HFF-Myc (cell line): ENCODE measurements at regions not wholly inside any gene's neighbourhood (a gene's known extent, or its start where the extent isn't known, plus 50 kb on each side); places are given as distances from the start of the nearest gene placed in this dataset.

Experiments
- DNase-seq: peaks from one replicate; pipeline ENCODE4 v3.0.0-alpha.2; 2011; ENCODE audit warnings: low read depth; ENCODE audit errors: extremely low read depth
- H3K4me3 ChIP-seq: replicated peaks from 2 replicates; pipeline ENCODE4 v1.5.1; 2011; ENCODE audit warnings: low read depth, mild to moderate bottlenecking, control low read depth, low read length
- CTCF ChIP-seq: IDR thresholded peaks from 2 replicates; pipeline ENCODE4 v1.5.1; 2012; ENCODE audit warnings: mild to moderate bottlenecking, low read depth, low read length, control low read depth; ENCODE audit errors: missing control alignments

- DNase-seq: no peak
These were observed 114.3 kb downstream of the NAV1 start for GRCh38 chr1:201653233-201653632.

GRCh38 chr1:201653883-201654282 lies 115.0 kb downstream of the NAV1 start:
- no peak for DNase-seq
- no peak overlapping the region for H3K4me3 ChIP-seq
- TF ChIP-seq CTCF: no peak

More at GRCh38 chr1:201653233-201653632, 114.3 kb downstream of the NAV1 start:
- no peak for TF ChIP-seq CTCF
- no peak overlapping the region for H3K4me3 ChIP-seq

- peak; percentile 95 for DNase-seq
- H3K4me3 ChIP-seq: no peak overlapping the region; the same call in 1 of the 2 replicates
- peak; percentile 36 for TF ChIP-seq CTCF
These were observed 116.3 kb downstream of the NAV1 start for GRCh38 chr1:201655243-201655642.

- no peak overlapping the region; the same call in 1 of the 2 replicates for H3K4me3 ChIP-seq
- no peak for TF ChIP-seq CTCF
- no peak for DNase-seq
These were observed 117.0 kb downstream of the NAV1 start for GRCh38 chr1:201655910-201656309.

GRCh38 chr1:201656311-201657032 lies 117.5 kb downstream of the NAV1 start:
- DNase-seq: peak; percentile 65
- no peak for TF ChIP-seq CTCF
- H3K4me3 ChIP-seq: no peak overlapping the region

GRCh38 chr1:201659572-201659971 lies 120.6 kb downstream of the NAV1 start:
- TF ChIP-seq CTCF: no peak
- no peak overlapping the region for H3K4me3 ChIP-seq
- DNase-seq: no peak
